ENCODE measurements at regions not wholly inside any gene's neighbourhood (a gene's known extent, or its start where the extent isn't known, plus 50 kb on each side); places are given as distances from the start of the nearest gene placed in this dataset.

GRCh38 chr11:13117344-13117743, 108.2 kb downstream of the RASSF10 start:
- no peaks in the 10 kb centered on the region for H3K4me1 ChIP-seq (ENCODE audit: insufficient read depth, low read length, severe bottlenecking)
- no peaks in the 10 kb centered on the region for H4K20me1 ChIP-seq (ENCODE audit: insufficient read depth, low read length)
- TF ChIP-seq EZH2 (IDR thresholded peaks at IDR 0.05; ENCODE audit: borderline replicate concordance, low read length) (no peak), CTCF (IDR thresholded peaks at IDR 0.05; ENCODE audit: low read length) (no peak)
- H2AFZ ChIP-seq (ENCODE audit: low read length), result no peak overlapping the region
- H3K4me2 ChIP-seq (ENCODE audit: low read length), result no peak overlapping the region
- no peaks in the 10 kb centered on the region for H3K9me2 ChIP-seq (ENCODE audit: low read depth, low read length)
- no peaks in the 10 kb centered on the region for H3K36me3 ChIP-seq (ENCODE audit: insufficient read depth, low read length)
- H3F3A ChIP-seq (ENCODE audit: insufficient read depth, low read length), result no peaks in the 10 kb centered on the region
- H3K27ac ChIP-seq (ENCODE audit: low read depth, low read length, poor library complexity, severe bottlenecking), result no peak overlapping the region
- H3K79me2 ChIP-seq (ENCODE audit: insufficient read depth, low read length), result no peaks in the 10 kb centered on the region
- no peak overlapping the region for H3K4me3 ChIP-seq (ENCODE audit: low read depth, low read length, poor library complexity, severe bottlenecking)
- no peaks in the 10 kb centered on the region for H3K9me3 ChIP-seq (ENCODE audit: low read length)
- no peaks in the 10 kb centered on the region for H3K27me3 ChIP-seq (ENCODE audit: insufficient read depth, low read length)
- H3K9ac ChIP-seq (ENCODE audit: low read length), result no peak overlapping the region

- H3K9ac ChIP-seq (ENCODE audit: low read length), result no peak overlapping the region
- H3K9me3 ChIP-seq (ENCODE audit: low read length), result no peaks in the 10 kb centered on the region
- no peaks in the 10 kb centered on the region for H3F3A ChIP-seq (ENCODE audit: insufficient read depth, low read length)
- H3K9me2 ChIP-seq (ENCODE audit: low read depth, low read length), result no peaks in the 10 kb centered on the region
- no peaks in the 10 kb centered on the region for H3K27me3 ChIP-seq (ENCODE audit: insufficient read depth, low read length)
- no peaks in the 10 kb centered on the region for H3K4me1 ChIP-seq (ENCODE audit: insufficient read depth, low read length, severe bottlenecking)
- H2AFZ ChIP-seq (ENCODE audit: low read length), result no peak overlapping the region
- H3K4me2 ChIP-seq (ENCODE audit: low read length), result no peak overlapping the region
- no peak overlapping the region for H3K27ac ChIP-seq (ENCODE audit: low read depth, low read length, poor library complexity, severe bottlenecking)
- H3K79me2 ChIP-seq (ENCODE audit: insufficient read depth, low read length), result no peaks in the 10 kb centered on the region
- no peaks in the 10 kb centered on the region for H4K20me1 ChIP-seq (ENCODE audit: insufficient read depth, low read length)
- no peak for TF ChIP-seq EZH2 (IDR thresholded peaks at IDR 0.05; ENCODE audit: borderline replicate concordance, low read length)
- no peak for TF ChIP-seq CTCF (IDR thresholded peaks at IDR 0.05; ENCODE audit: low read length)
- H3K36me3 ChIP-seq (ENCODE audit: insufficient read depth, low read length), result no peaks in the 10 kb centered on the region
- no peak overlapping the region for H3K4me3 ChIP-seq (ENCODE audit: low read depth, low read length, poor library complexity, severe bottlenecking)
These were observed 109.1 kb downstream of the RASSF10 start for GRCh38 chr11:13118194-13118593.

- no peak overlapping the region for H3K27ac ChIP-seq (ENCODE audit: low read depth, low read length, poor library complexity, severe bottlenecking)
- no peaks in the 10 kb centered on the region for H3K27me3 ChIP-seq (ENCODE audit: insufficient read depth, low read length)
- no peaks in the 10 kb centered on the region for H3K9me3 ChIP-seq (ENCODE audit: low read length)
- H3K36me3 ChIP-seq (ENCODE audit: insufficient read depth, low read length), result no peaks in the 10 kb centered on the region
- H3K4me1 ChIP-seq (ENCODE audit: insufficient read depth, low read length, severe bottlenecking), result no peaks in the 10 kb centered on the region
- no peaks in the 10 kb centered on the region for H3F3A ChIP-seq (ENCODE audit: insufficient read depth, low read length)
- no peaks in the 10 kb centered on the region for H3K79me2 ChIP-seq (ENCODE audit: insufficient read depth, low read length)
- H3K4me3 ChIP-seq (ENCODE audit: low read depth, low read length, poor library complexity, severe bottlenecking), result no peak overlapping the region
- TF ChIP-seq EZH2 (IDR thresholded peaks at IDR 0.05; ENCODE audit: borderline replicate concordance, low read length) (no peak), CTCF (IDR thresholded peaks at IDR 0.05; ENCODE audit: low read length) (no peak)
- H3K4me2 ChIP-seq (ENCODE audit: low read length), result no peak overlapping the region
- no peak overlapping the region for H2AFZ ChIP-seq (ENCODE audit: low read length)
- H3K9me2 ChIP-seq (ENCODE audit: low read depth, low read length), result no peaks in the 10 kb centered on the region
- no peak overlapping the region for H3K9ac ChIP-seq (ENCODE audit: low read length)
- no peaks in the 10 kb centered on the region for H4K20me1 ChIP-seq (ENCODE audit: insufficient read depth, low read length)
These were observed 109.5 kb downstream of the RASSF10 start for GRCh38 chr11:13118650-13119049.

All from OCI-LY1 (cell line).